ENCODE measurements at regions not wholly inside any gene's neighbourhood (a gene's known extent, or its start where the extent isn't known, plus 50 kb on each side); places are given as distances from the start of the nearest gene placed in this dataset.

GRCh38 chr7:12092499-12093130, 118.5 kb upstream of the TMEM106B start:
- no peak for TF ChIP-seq POLR2AphosphoS5 (IDR thresholded peaks at IDR 0.05)
- TF ChIP-seq CTCF (IDR thresholded peaks at IDR 0.05): no peak
